NCI-H2107 (cell line): ENCODE measurements at regions not wholly inside any gene's neighbourhood (a gene's known extent, or its start where the extent isn't known, plus 50 kb on each side); places are given as distances from the start of the nearest gene placed in this dataset.

Experiments
- DNase-seq: peaks from one replicate; lab custom pipeline; 2025; lab: John Stamatoyannopoulos, UW

- no peak for DNase-seq
Observed at GRCh38 chr3:84073664-84074063, 885.1 kb upstream of the CADM2 start.

- no peak for DNase-seq
Observed at GRCh38 chr3:84074767-84075166, 884.0 kb upstream of the CADM2 start.

GRCh38 chr3:84077479-84077878, 881.3 kb upstream of the CADM2 start:
- no peak for DNase-seq

GRCh38 chr3:84082726-84083125, 876.1 kb upstream of the CADM2 start:
- DNase-seq = no peak

GRCh38 chr3:84092907-84093306, 865.9 kb upstream of the CADM2 start:
- no peak for DNase-seq

GRCh38 chr3:84096188-84096587, 862.6 kb upstream of the CADM2 start:
- no peak for DNase-seq

GRCh38 chr3:84100861-84101260, 857.9 kb upstream of the CADM2 start:
- DNase-seq = no peak

GRCh38 chr3:84108442-84108971, 850.3 kb upstream of the CADM2 start:
- DNase-seq = no peak

- no peak for DNase-seq
Observed at GRCh38 chr3:84109911-84110310, 848.9 kb upstream of the CADM2 start.

- DNase-seq = no peak
Observed at GRCh38 chr3:84110787-84111186, 848.0 kb upstream of the CADM2 start.

- DNase-seq = no peak
Observed at GRCh38 chr3:84125201-84125721, 833.5 kb upstream of the CADM2 start.

GRCh38 chr3:84125760-84126159, 833.0 kb upstream of the CADM2 start:
- no peak for DNase-seq

GRCh38 chr3:84126160-84126559, 832.6 kb upstream of the CADM2 start:
- no peak for DNase-seq

GRCh38 chr3:84128024-84128423, 830.8 kb upstream of the CADM2 start:
- DNase-seq = no peak

GRCh38 chr3:84136425-84136824, 822.4 kb upstream of the CADM2 start:
- no peak for DNase-seq

- no peak for DNase-seq
Observed at GRCh38 chr3:84140631-84141030, 818.2 kb upstream of the CADM2 start.

GRCh38 chr3:84141571-84141970, 817.2 kb upstream of the CADM2 start:
- no peak for DNase-seq

- DNase-seq = no peak
Observed at GRCh38 chr3:84165328-84165727, 793.5 kb upstream of the CADM2 start.

GRCh38 chr3:84175449-84175848, 783.3 kb upstream of the CADM2 start:
- DNase-seq = no peak

- no peak for DNase-seq
Observed at GRCh38 chr3:84184937-84185336, 773.9 kb upstream of the CADM2 start.

- DNase-seq = no peak
Observed at GRCh38 chr3:84194029-84194428, 764.8 kb upstream of the CADM2 start.

GRCh38 chr3:84209474-84209873, 749.3 kb upstream of the CADM2 start:
- no peak for DNase-seq

- no peak for DNase-seq
Observed at GRCh38 chr3:84223512-84223911, 735.3 kb upstream of the CADM2 start.

- no peak for DNase-seq
Observed at GRCh38 chr3:84224262-84224661, 734.5 kb upstream of the CADM2 start.

- DNase-seq = no peak
Observed at GRCh38 chr3:84236261-84236660, 722.5 kb upstream of the CADM2 start.
